ENCODE measurements at regions not wholly inside any gene's neighbourhood (a gene's known extent, or its start where the extent isn't known, plus 50 kb on each side); places are given as distances from the start of the nearest gene placed in this dataset.

DNA sequence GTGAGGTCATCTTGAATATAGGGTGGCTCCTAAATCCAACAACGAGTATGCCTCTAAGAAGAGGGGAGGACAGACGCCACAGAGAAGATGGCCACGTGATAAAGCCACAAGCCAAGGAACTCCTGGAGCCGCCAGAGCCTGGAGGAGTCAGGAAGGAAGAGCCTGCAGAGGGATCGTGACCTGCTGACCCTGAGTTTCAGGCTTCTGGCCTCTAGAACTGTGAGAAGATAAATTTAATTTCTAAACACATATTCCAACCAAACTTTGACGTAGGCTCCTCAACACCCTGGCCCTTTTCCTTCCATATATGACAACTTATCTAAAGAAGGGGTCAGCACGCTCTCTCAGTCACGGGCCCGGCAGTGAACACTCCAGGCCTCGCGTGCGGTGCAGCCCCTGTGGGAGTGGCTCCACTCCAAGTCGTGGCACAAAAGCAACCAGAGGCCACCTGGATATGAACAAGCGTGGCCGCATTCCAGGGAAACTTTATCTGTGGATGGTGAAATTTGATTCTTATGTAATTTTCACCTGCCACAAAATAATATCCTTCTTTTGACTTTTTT lies 138.6 kb upstream of the AJAP1 start:
- TF ChIP-seq EP300 (IDR thresholded peaks at IDR 0.05) (no peak), POLR2AphosphoS5 (IDR thresholded peaks at IDR 0.05) (no peak), POLR2A (IDR thresholded peaks at IDR 0.05) (no peak)
- TF ChIP-seq, protein P1, sequence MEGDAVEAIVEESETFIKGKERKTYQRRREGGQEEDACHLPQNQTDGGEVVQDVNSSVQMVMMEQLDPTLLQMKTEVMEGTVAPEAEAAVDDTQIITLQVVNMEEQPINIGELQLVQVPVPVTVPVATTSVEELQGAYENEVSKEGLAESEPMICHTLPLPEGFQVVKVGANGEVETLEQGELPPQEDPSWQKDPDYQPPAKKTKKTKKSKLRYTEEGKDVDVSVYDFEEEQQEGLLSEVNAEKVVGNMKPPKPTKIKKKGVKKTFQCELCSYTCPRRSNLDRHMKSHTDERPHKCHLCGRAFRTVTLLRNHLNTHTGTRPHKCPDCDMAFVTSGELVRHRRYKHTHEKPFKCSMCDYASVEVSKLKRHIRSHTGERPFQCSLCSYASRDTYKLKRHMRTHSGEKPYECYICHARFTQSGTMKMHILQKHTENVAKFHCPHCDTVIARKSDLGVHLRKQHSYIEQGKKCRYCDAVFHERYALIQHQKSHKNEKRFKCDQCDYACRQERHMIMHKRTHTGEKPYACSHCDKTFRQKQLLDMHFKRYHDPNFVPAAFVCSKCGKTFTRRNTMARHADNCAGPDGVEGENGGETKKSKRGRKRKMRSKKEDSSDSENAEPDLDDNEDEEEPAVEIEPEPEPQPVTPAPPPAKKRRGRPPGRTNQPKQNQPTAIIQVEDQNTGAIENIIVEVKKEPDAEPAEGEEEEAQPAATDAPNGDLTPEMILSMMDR (IDR thresholded peaks at IDR 0.05): no peak
- H3K27ac ChIP-seq: no peak overlapping the region
- H3K27me3 ChIP-seq: peaks cover 66% of the 10 kb centered on the region
- no peaks in the 10 kb centered on the region for H3K36me3 ChIP-seq
- peaks cover 0 to 9% (median 0%) of the 10 kb centered on the region in 3 donors for H3K4me1 ChIP-seq
- H3K9me3 ChIP-seq: no peaks in the 10 kb centered on the region
- WGBS, 2 donors (ENCODE audit: low coverage in 1 of 2): 58 to 78% methylated on average over 10 to 15 of the region's 15 CpGs
- ATAC-seq: no peak
- no peak overlapping the region for H3K4me3 ChIP-seq

DNA sequence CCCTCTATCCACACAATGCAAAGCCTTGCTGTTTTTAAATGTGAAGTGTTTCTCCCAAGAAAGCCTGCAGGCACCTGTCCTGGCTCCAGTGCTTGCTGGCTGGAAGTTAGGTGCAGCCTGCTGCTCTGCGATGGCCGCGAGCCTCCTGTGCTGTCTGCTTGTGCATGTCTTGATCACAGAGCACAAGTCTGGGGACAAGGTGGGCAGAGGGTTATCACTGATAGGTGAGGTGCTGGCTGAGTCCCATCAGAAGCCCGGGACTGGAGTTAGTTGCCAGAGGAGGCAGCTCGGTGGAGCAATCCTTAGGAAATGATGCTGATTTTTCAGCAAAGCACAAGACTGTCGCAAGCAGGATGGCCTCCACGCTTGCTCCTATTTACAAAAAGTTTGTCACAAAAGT lies 137.8 kb upstream of the AJAP1 start:
- Histone ChIP-seq H3K27ac (no peak overlapping the region), H3K4me3 (no peak overlapping the region), H3K9me3 (no peaks in the 10 kb centered on the region), H3K4me1 (peaks cover 0 to 9% (median 0%) of the 10 kb centered on the region in 3 donors), H3K27me3 (peaks cover 67% of the 10 kb centered on the region), H3K36me3 (no peaks in the 10 kb centered on the region)
- ATAC-seq: no peak
- TF ChIP-seq POLR2AphosphoS5 (IDR thresholded peaks at IDR 0.05) (no peak), EP300 (IDR thresholded peaks at IDR 0.05) (no peak), POLR2A (IDR thresholded peaks at IDR 0.05) (no peak)
- TF ChIP-seq, protein P1 (IDR thresholded peaks at IDR 0.05): no peak
- WGBS, 2 donors (ENCODE audit: low coverage in 1 of 2): 64 to 88% methylated on average over 2 of the region's 7 CpGs

DNA sequence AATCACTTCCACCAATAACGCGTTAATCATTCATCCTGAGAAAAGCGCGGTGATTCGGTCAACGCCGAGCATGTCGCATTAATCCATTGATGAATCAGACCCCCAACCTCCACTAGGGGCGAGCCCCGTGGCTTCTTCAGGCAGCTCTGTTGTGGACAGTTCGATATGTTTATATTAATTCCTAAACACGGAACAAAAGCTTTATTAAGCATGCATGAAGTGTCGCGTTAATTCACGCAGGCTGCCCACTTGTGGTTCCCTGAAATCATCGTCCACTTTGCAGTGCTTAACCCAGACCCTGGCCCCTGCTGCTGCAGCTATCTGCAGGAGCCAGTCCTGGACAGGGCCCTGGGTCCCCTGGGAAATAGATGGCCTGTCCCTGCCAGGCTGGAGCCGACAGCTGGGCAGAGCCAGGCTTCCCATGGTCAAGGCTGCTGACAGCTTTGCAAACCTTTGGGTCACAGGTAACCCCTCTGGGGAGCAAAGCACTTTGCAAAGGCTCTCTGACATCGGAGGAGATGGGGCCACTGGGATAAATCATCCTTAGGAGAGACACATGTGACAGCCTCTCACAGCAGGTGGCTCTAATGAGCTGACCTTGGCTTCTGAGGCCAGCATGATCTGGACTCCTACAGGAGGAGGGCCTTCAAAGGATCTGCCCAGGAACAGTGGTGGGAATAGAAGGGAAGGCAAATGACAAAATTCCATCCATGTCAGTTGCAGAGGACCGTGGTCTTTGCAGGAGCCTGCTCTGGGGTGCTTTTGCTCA lies 137.0 kb upstream of the AJAP1 start:
- H3K27ac ChIP-seq: no peak overlapping the region
- H3K36me3 ChIP-seq: no peaks in the 10 kb centered on the region
- H3K9me3 ChIP-seq: no peaks in the 10 kb centered on the region
- TF ChIP-seq, protein P1 (IDR thresholded peaks at IDR 0.05): no peak
- 40 to 62% methylated on average over 12 to 16 of the region's 19 CpGs for WGBS, 2 donors (ENCODE audit: low coverage in 1 of 2)
- no peak for ATAC-seq
- peaks cover 0 to 9% (median 0%) of the 10 kb centered on the region in 3 donors for H3K4me1 ChIP-seq
- peaks cover 71% of the 10 kb centered on the region for H3K27me3 ChIP-seq
- no peak overlapping the region for H3K4me3 ChIP-seq

DNA sequence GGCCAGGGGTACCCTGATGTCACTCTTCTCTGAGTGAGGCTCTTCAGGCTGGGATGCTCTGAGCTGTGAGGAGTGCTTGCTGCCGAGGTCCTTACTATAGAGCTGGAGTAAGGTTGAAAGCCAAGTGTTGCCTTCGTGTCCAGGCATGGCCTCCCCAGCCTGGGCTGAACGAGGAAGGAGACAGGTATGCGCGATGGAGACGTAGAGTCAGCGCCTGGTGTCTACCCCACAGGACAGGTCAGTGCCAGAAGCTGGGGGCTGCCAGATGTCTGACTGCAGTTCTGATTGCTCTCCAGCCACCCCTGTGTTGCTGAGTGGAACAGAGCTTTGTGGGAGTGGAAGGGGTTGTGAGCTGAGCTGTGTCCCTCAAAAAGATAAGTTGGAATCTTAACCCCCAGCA lies 135.8 kb upstream of the AJAP1 start:
- Histone ChIP-seq H3K36me3 (no peaks in the 10 kb centered on the region), H3K27ac (no peak overlapping the region), H3K4me1 (peaks cover 0 to under 1% (median 0%) of the 10 kb centered on the region in 3 donors), H3K4me3 (no peak overlapping the region), H3K9me3 (no peaks in the 10 kb centered on the region), H3K27me3 (peaks cover 62% of the 10 kb centered on the region)
- ATAC-seq: no peak
- TF ChIP-seq, protein P1 (IDR thresholded peaks at IDR 0.05): no peak
- TF ChIP-seq EP300 (IDR thresholded peaks at IDR 0.05) (no peak), POLR2AphosphoS5 (IDR thresholded peaks at IDR 0.05) (no peak), POLR2A (IDR thresholded peaks at IDR 0.05) (no peak)
- 67% methylated on average over 1 of the region's 7 CpGs; no CpG with 5 or more reads in 1 of the 2 donors for WGBS, 2 donors (ENCODE audit: low coverage in 1 of 2)

DNA sequence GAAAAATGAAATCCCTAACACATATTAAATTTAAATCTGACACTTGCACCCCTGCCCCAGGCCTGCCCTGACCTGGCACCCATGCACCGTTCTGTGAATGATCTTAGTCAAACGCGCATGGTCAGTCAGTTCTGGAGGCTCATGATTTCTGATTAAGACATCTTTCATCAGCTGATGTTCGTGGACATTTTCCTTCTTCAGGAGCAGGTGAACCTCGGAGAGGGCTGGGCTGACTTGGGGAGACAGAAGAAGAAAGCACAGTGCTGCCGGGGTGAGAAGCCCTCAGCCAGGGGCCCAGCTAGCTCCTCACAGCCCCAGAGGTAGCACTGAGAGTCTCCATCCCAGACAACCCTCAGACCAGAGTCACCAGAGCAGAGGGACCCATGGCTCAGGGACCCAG lies 134.5 kb upstream of the AJAP1 start:
- WGBS, 2 donors (ENCODE audit: low coverage in 1 of 2): 67 to 79% methylated on average over 1 to 2 of the region's 6 CpGs
- no peak overlapping the region for H3K27ac ChIP-seq
- no peak for ATAC-seq
- H3K4me1 ChIP-seq: no peaks in the 10 kb centered on the region
- H3K36me3 ChIP-seq: no peaks in the 10 kb centered on the region
- no peaks in the 10 kb centered on the region for H3K9me3 ChIP-seq
- TF ChIP-seq, protein P1 (IDR thresholded peaks at IDR 0.05): no peak
- TF ChIP-seq POLR2A (IDR thresholded peaks at IDR 0.05): no peak
- no peak for TF ChIP-seq POLR2AphosphoS5 (IDR thresholded peaks at IDR 0.05)
- TF ChIP-seq EP300 (IDR thresholded peaks at IDR 0.05): no peak
- H3K27me3 ChIP-seq: peaks cover 58% of the 10 kb centered on the region
- H3K4me3 ChIP-seq: no peak overlapping the region
